Heart left ventricle (tissue), 13 donors: ENCODE measurements at regions not wholly inside any gene's neighbourhood (a gene's known extent, or its start where the extent isn't known, plus 50 kb on each side); places are given as distances from the start of the nearest gene placed in this dataset.

ENCODE experiments used
- POLR2A ChIP-seq, 2 donors: fragments of 450-650 bp; IDR thresholded peaks; one replicate each; pipeline ENCODE4 v1.6.1; 2017; ENCODE audit warnings: antibody characterized with exemption in 2 of 2, mild to moderate bottlenecking in 2 of 2, moderate library complexity in 2 of 2
- TF ChIP-seq, protein P1 (sequence below), 12 donors: fragments of 200-600 bp; sonication (generic) in 4 of 12; IDR thresholded peaks; one replicate each; pipeline versions ENCODE4 v1.5.0 to v1.8.0; 2018 to 2022; ENCODE audit warnings: antibody characterized with exemption in 12 of 12, mild to moderate bottlenecking in 5 of 12
- donor health status: ischemic (EF 13 %, LVEDD 7.1; RV severe dilation, severe dysfunction).
- donor health status: DM: no; HTN: yes; CAD: no.
- donor health status: DM: no; HTN: no; CAD: no.
- donor health status: ischemic (EF 25% LVEDD 6.9; RV normal size, moderate dysfunction).
- donor health status: ischemic (EF 25% LVEDD 5.7; RV mildly dilated, moderate dysfunction).
- donor health status: ischemic (EF 35%, LVEDD 5.7; RV mildly dilated, moderate dysfunction).
- donor health status: nonischemic (EF 11% LVEDD 7.7; RV severe dilation, severe dysfunction).
- donor health status: DM: yes; HTN: yes; CAD: no.
- donor health status: PGD.
- donor health status: ischemic (EF 29% LVEDD 5.4; RV normal size, mild dysfunction).
- donor health status: nonischemic (EF 23%, LVEDD 6.1; RV moderate dilation, normal function).

DNA sequence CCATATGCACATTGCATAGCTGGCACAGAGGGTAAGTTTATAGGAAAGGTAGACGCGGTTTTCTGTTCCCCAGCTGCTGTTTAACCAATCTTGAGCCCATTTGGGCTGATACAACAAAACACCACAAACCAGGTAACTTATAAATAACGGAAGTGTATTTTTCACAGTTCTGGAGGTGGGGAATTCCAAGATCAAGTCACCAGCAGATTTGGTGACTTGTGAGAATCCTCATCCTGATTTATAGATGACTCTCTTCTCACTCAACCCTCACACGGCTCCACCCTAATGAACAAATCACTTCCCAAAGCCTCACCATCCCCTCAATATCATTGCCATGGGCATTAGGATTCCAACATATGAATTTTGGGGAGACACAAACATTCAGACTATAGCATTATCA lies 694.4 kb upstream of the NR2F2 start:
- no peak for TF ChIP-seq POLR2A (IDR thresholded peaks at IDR 0.05)
- TF ChIP-seq, protein P1, sequence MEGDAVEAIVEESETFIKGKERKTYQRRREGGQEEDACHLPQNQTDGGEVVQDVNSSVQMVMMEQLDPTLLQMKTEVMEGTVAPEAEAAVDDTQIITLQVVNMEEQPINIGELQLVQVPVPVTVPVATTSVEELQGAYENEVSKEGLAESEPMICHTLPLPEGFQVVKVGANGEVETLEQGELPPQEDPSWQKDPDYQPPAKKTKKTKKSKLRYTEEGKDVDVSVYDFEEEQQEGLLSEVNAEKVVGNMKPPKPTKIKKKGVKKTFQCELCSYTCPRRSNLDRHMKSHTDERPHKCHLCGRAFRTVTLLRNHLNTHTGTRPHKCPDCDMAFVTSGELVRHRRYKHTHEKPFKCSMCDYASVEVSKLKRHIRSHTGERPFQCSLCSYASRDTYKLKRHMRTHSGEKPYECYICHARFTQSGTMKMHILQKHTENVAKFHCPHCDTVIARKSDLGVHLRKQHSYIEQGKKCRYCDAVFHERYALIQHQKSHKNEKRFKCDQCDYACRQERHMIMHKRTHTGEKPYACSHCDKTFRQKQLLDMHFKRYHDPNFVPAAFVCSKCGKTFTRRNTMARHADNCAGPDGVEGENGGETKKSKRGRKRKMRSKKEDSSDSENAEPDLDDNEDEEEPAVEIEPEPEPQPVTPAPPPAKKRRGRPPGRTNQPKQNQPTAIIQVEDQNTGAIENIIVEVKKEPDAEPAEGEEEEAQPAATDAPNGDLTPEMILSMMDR (IDR thresholded peaks at IDR 0.05) = no peak
